Mesenchymal stem cell (in vitro differentiated cells and primary cell): ENCODE measurements at regions not wholly inside any gene's neighbourhood (a gene's known extent, or its start where the extent isn't known, plus 50 kb on each side); places are given as distances from the start of the nearest gene placed in this dataset.

Experiments
- DNase-seq: peaks from one replicate; pipeline ENCODE4 v3.0.0-alpha.2; 2013
- H2AFZ ChIP-seq: one replicate; pipeline ENCODE4 v1.6.1; 2013; ENCODE audit warnings: low read depth, mild to moderate bottlenecking, control low read depth, inconsistent platforms, low read length, moderate library complexity
- H2AK5ac ChIP-seq: 2 replicates; pipeline ENCODE4 v1.6.1; 2013; ENCODE audit warnings: low read length, moderate library complexity, mild to moderate bottlenecking, inconsistent platforms; ENCODE audit not compliant: severe bottlenecking
- H2BK120ac ChIP-seq: one replicate; pipeline ENCODE4 v1.6.1; 2013; ENCODE audit warnings: low read depth, mild to moderate bottlenecking, inconsistent platforms, low read length, moderate library complexity
- H2BK12ac ChIP-seq, 2 experiments: one replicate each; pipeline ENCODE4 v1.6.1; 2013; ENCODE audit warnings: inconsistent platforms in 2 of 2, low read length in 2 of 2, mild to moderate bottlenecking in 2 of 2, moderate library complexity in 2 of 2, control low read depth in 1 of 2
- H2BK15ac ChIP-seq: one replicate; pipeline ENCODE4 v1.6.1; 2013; ENCODE audit warnings: mild to moderate bottlenecking, low read depth, inconsistent platforms; ENCODE audit not compliant: poor library complexity, severe bottlenecking
- H2BK5ac ChIP-seq: 2 replicates; pipeline ENCODE4 v1.6.1; 2013; ENCODE audit warnings: low read depth, mild to moderate bottlenecking, low read length, control low read depth, inconsistent platforms; ENCODE audit not compliant: poor library complexity, severe bottlenecking
- H3K14ac ChIP-seq, 2 experiments: one replicate each; pipeline ENCODE4 v1.6.1; 2013; ENCODE audit warnings: inconsistent platforms in 2 of 2, low read length in 2 of 2, control low read depth in 1 of 2, mild to moderate bottlenecking in 1 of 2, moderate library complexity in 1 of 2
- H3K18ac ChIP-seq, 2 experiments: one replicate each; pipeline ENCODE4 v1.6.1; 2013; ENCODE audit warnings: inconsistent platforms in 2 of 2, low read length in 2 of 2, control low read depth in 1 of 2, low read depth in 1 of 2, mild to moderate bottlenecking in 1 of 2
- H3K23ac ChIP-seq, 2 experiments: one replicate each; pipeline ENCODE4 v1.6.1; 2013; ENCODE audit warnings: inconsistent platforms in 2 of 2, low read length in 2 of 2, mild to moderate bottlenecking in 2 of 2, moderate library complexity in 2 of 2, control low read depth in 1 of 2
- H3K27ac ChIP-seq: 2 replicates; pipeline ENCODE4 v1.5.1; 2013; ENCODE audit warnings: mild to moderate bottlenecking, moderate library complexity, low read length, control low read depth, inconsistent platforms; ENCODE audit not compliant: poor library complexity, severe bottlenecking
- H3K27me3 ChIP-seq, 2 experiments: 2 replicates each; pipeline versions ENCODE4 v1.6.1 to v1.7.0; 2013; ENCODE audit warnings: low read length in 2 of 2, mild to moderate bottlenecking in 2 of 2, moderate library complexity in 2 of 2, control low read depth in 1 of 2, inconsistent platforms in 1 of 2; ENCODE audit not compliant: control insufficient read depth in 1 of 2, insufficient read depth in 1 of 2
- H3K36me3 ChIP-seq, 2 experiments: 2 replicates each; pipeline versions ENCODE4 v1.6.1 to v1.7.0; 2013; ENCODE audit warnings: low read length in 2 of 2, control low read depth in 1 of 2, inconsistent platforms in 1 of 2, low read depth in 1 of 2, mild to moderate bottlenecking in 1 of 2; ENCODE audit not compliant: insufficient read depth in 2 of 2, control insufficient read depth in 1 of 2
- H3K4ac ChIP-seq, 2 experiments: one replicate each; pipeline ENCODE4 v1.6.1; 2013; ENCODE audit warnings: inconsistent platforms in 2 of 2, low read length in 2 of 2, mild to moderate bottlenecking in 2 of 2, moderate library complexity in 2 of 2, control low read depth in 1 of 2, low read depth in 1 of 2
- H3K4me1 ChIP-seq: 2 replicates; pipeline ENCODE4 v1.6.1; 2013; ENCODE audit warnings: low read depth, low read length, control low read depth; ENCODE audit not compliant: control insufficient read depth, insufficient read depth
- H3K4me2 ChIP-seq: 2 replicates; pipeline ENCODE4 v1.6.1; 2013; ENCODE audit warnings: low read length, mild to moderate bottlenecking, inconsistent platforms; ENCODE audit not compliant: poor library complexity, severe bottlenecking
- H3K4me3 ChIP-seq, 2 experiments: 2 replicates each; pipeline versions ENCODE4 v1.5.1 to v1.7.0; 2013; ENCODE audit warnings: low read length in 2 of 2, mild to moderate bottlenecking in 2 of 2, control low read depth in 1 of 2, low read depth in 1 of 2; ENCODE audit not compliant: insufficient read depth in 1 of 2
- H3K79me1 ChIP-seq: replicated peaks from 2 replicates; pipeline ENCODE4 v1.6.1; 2013; ENCODE audit warnings: mild to moderate bottlenecking, control low read depth, low read length, inconsistent platforms; ENCODE audit not compliant: poor library complexity, severe bottlenecking
- H3K9ac ChIP-seq: 2 replicates; pipeline ENCODE4 v1.7.0; 2013; ENCODE audit warnings: mild to moderate bottlenecking, low read length, moderate library complexity
- H3K9me3 ChIP-seq: 2 replicates; pipeline ENCODE4 v1.7.0; 2013; ENCODE audit warnings: mild to moderate bottlenecking, low read length; ENCODE audit not compliant: control insufficient read depth
- H4K8ac ChIP-seq: one replicate; pipeline ENCODE4 v1.6.1; 2013; ENCODE audit warnings: inconsistent platforms, mild to moderate bottlenecking, low read length, moderate library complexity
- H4K91ac ChIP-seq: one replicate; pipeline ENCODE4 v1.6.1; 2013; ENCODE audit warnings: mild to moderate bottlenecking, low read length, inconsistent platforms
- WGBS: methylation state at CpG from one replicate; pipeline ENCODE4 v1.1.7; 2013; ENCODE audit warnings: mixed read lengths; 5-methylcytosine and 5-hydroxymethylcytosine counted together

- Histone ChIP-seq H4K91ac (no peak overlapping the region), H2AFZ (no peak overlapping the region), H2AK5ac (no peak overlapping the region), H3K18ac (no peak overlapping the region), H3K36me3 (no peaks in the 10 kb centered on the region), H2BK12ac (no peak overlapping the region), H2BK120ac (no peak overlapping the region), H3K4me1 (no peaks in the 10 kb centered on the region), H3K79me1 (no peaks in the 10 kb centered on the region), H3K4ac (no peak overlapping the region), H3K14ac (no peak overlapping the region), H3K27me3 (peaks cover 0 to 3% of the 10 kb centered on the region in 2 experiments), H3K4me2 (no peak overlapping the region), H2BK15ac (no peak overlapping the region), H3K27ac (no peak overlapping the region), H3K9ac (no peak overlapping the region), H3K23ac (no peak overlapping the region), H3K4me3 (no peak overlapping the region), H4K8ac (no peak overlapping the region), H2BK5ac (no peak overlapping the region), H3K9me3 (no peaks in the 10 kb centered on the region)
- DNase-seq: no peak
Observed at GRCh38 chrX:42628471-42628870, 149.5 kb downstream of the PPP1R2C start.

GRCh38 chrX:42627891-42628290 lies 150.1 kb downstream of the PPP1R2C start:
- Histone ChIP-seq H2BK120ac (no peak overlapping the region), H2BK5ac (no peak overlapping the region), H4K8ac (no peak overlapping the region), H3K9me3 (no peaks in the 10 kb centered on the region), H4K91ac (no peak overlapping the region), H3K9ac (no peak overlapping the region), H3K27me3 (peaks cover 0 to 3% of the 10 kb centered on the region in 2 experiments), H2AK5ac (no peak overlapping the region), H3K4ac (no peak overlapping the region), H3K14ac (no peak overlapping the region), H3K23ac (no peak overlapping the region), H3K4me3 (no peak overlapping the region), H2BK12ac (no peak overlapping the region), H2BK15ac (no peak overlapping the region), H3K4me1 (no peaks in the 10 kb centered on the region), H3K4me2 (no peak overlapping the region), H3K36me3 (no peaks in the 10 kb centered on the region), H3K27ac (no peak overlapping the region), H3K18ac (no peak overlapping the region), H3K79me1 (no peaks in the 10 kb centered on the region), H2AFZ (no peak overlapping the region)
- no peak for DNase-seq
- 60% methylated on average over 1 of the region's 3 CpGs for WGBS

- Histone ChIP-seq H3K4me2 (no peak overlapping the region), H4K8ac (no peak overlapping the region), H3K4me3 (no peak overlapping the region), H3K9me3 (no peaks in the 10 kb centered on the region), H2AK5ac (no peak overlapping the region), H3K14ac (no peak overlapping the region), H3K4ac (no peak overlapping the region), H3K18ac (no peak overlapping the region), H2BK120ac (no peak overlapping the region), H2BK12ac (no peak overlapping the region), H3K79me1 (no peaks in the 10 kb centered on the region), H3K36me3 (no peaks in the 10 kb centered on the region), H3K4me1 (no peaks in the 10 kb centered on the region), H2BK15ac (no peak overlapping the region), H3K9ac (no peak overlapping the region), H3K27ac (no peak overlapping the region), H2AFZ (no peak overlapping the region), H3K23ac (no peak overlapping the region), H4K91ac (no peak overlapping the region), H3K27me3 (no peaks in the 10 kb centered on the region), H2BK5ac (no peak overlapping the region)
- DNase-seq: no peak
- WGBS: no CpG with 5 or more reads among the region's 1 CpG
Observed at GRCh38 chrX:42624524-42624923, 153.4 kb downstream of the PPP1R2C start.

- H2BK12ac ChIP-seq: no peak overlapping the region
Observed at GRCh38 chrX:42619068-42619467, 158.9 kb downstream of the PPP1R2C start.

More at GRCh38 chrX:42619068-42619467, 158.9 kb downstream of the PPP1R2C start:
- Histone ChIP-seq H3K27ac (no peak overlapping the region), H4K8ac (no peak overlapping the region), H3K18ac (no peak overlapping the region), H3K27me3 (no peaks in the 10 kb centered on the region), H2AK5ac (no peak overlapping the region), H3K14ac (no peak overlapping the region), H2BK120ac (no peak overlapping the region), H3K79me1 (no peaks in the 10 kb centered on the region), H3K9ac (no peak overlapping the region), H3K4me1 (no peaks in the 10 kb centered on the region), H2BK15ac (no peak overlapping the region), H3K4me2 (no peak overlapping the region), H3K23ac (no peak overlapping the region), H3K4me3 (no peak overlapping the region), H2BK5ac (no peak overlapping the region), H3K4ac (no peak overlapping the region), H2AFZ (no peak overlapping the region), H4K91ac (no peak overlapping the region), H3K36me3 (no peaks in the 10 kb centered on the region), H3K9me3 (no peaks in the 10 kb centered on the region)
- DNase-seq: no peak
